ENCODE measurements at regions not wholly inside any gene's neighbourhood (a gene's known extent, or its start where the extent isn't known, plus 50 kb on each side); places are given as distances from the start of the nearest gene placed in this dataset.
"Not testable (repeated sequence)": the region's sequence is repeated elsewhere in the genome, so short reads cannot be mapped to it uniquely, and the experiment has no call there.

DNA sequence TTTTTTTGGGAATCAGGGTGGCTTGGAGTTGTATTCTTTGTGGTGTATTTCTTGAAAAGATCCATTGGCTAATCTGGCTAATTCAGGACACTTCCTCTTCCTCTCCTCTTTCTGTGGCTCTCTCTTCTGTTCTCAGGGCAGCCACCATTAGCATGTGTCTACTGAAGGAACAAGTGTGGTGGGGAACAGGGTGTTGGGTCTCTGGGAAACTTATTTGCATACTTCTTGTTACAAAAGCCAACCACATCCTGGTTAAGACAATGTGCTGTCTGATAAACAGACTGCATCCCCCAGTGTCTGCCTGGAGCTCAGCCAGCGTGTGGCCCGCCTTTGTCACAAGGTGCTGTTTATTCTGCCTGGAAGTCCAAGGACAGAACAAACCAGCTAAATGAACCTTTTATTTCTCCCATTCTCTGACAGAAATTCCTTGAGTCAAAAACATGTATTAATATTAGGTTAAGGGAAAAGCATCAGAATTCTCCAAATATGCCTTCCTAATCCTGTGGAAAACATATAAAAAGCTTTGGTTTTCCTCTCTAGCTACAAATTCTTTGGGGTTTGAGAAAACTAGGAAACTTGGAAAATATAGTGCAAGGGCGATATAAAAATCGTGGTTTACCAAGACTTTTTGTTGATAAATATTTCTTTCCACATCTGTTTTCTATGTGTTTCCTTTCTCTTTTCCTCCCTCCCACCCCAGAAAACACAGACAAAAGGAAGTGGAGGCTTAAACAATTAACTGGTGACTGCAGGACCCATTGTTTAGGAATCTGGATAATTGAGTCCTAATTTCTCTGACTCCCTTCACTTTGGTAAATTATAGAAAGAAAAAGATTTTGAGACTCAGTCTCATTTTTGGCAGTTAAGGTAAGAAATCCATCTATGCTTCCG is 203.6 kb downstream of the SPRY1 start:
- no peak for DNase-seq (ENCODE audit: low read depth)
- ChIA-PET CTCF (no interaction called here), POLR2A (no interaction called here)
- no peaks in the 10 kb centered on the region for H3K27me3 ChIP-seq (ENCODE audit: control insufficient read depth, insufficient read depth, low read length)
- no peaks in the 10 kb centered on the region for H3K36me3 ChIP-seq (ENCODE audit: control insufficient read depth, insufficient read depth, low read length)
- H3K4me3 ChIP-seq (ENCODE audit: low read depth, low read length) = no peak overlapping the region
- TF ChIP-seq, protein P1, sequence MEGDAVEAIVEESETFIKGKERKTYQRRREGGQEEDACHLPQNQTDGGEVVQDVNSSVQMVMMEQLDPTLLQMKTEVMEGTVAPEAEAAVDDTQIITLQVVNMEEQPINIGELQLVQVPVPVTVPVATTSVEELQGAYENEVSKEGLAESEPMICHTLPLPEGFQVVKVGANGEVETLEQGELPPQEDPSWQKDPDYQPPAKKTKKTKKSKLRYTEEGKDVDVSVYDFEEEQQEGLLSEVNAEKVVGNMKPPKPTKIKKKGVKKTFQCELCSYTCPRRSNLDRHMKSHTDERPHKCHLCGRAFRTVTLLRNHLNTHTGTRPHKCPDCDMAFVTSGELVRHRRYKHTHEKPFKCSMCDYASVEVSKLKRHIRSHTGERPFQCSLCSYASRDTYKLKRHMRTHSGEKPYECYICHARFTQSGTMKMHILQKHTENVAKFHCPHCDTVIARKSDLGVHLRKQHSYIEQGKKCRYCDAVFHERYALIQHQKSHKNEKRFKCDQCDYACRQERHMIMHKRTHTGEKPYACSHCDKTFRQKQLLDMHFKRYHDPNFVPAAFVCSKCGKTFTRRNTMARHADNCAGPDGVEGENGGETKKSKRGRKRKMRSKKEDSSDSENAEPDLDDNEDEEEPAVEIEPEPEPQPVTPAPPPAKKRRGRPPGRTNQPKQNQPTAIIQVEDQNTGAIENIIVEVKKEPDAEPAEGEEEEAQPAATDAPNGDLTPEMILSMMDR (IDR thresholded peaks at IDR 0.05; ENCODE audit: insufficient read depth, low read depth, low read length) = no peak

DNA sequence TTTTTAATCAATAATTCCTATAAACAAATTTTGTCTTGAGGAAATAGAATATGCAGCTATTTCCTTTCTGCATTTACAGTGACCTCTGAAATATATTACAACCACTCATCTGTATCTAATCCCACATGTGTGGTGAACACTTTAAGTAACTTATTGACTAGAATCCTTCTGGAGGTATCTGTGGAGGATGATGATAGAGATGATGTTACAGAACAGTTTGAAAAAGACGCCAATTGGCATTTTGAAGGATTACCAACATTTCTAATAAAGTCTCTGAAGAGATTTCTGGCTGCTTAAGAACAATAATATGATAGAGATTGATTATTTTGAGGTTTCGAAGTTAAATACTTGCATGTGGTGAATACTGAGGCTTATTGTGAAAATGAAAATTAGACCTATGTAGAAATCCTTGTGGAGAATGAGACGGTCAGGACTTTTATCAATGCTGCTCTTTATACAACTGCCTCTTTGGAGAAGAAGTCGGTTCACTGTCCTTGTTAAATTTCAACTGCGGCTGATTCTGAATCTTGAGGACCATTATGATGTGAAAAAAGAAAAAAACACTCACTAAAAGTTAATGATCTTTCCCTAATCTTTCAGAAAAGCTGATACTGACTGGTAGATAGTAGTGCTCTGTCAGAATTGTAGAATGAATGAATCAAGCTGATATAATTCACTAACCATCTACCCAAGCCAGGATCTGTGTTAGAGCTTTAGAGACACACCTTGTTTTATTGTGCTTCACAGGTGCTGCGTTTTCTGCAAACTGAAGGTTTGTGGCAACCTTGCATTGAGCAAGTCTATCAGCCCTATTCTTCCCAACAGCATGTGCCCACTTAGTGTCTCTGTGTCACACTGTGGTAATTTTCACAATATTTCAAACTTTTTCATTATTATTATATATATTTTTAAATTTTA is 204.7 kb downstream of the SPRY1 start:
- Histone ChIP-seq H3K27me3 (ENCODE audit: control insufficient read depth, insufficient read depth, low read length) (no peaks in the 10 kb centered on the region), H3K36me3 (ENCODE audit: control insufficient read depth, insufficient read depth, low read length) (no peaks in the 10 kb centered on the region), H3K4me3 (ENCODE audit: low read depth, low read length) (no peak overlapping the region)
- ChIA-PET POLR2A (no interaction called here), CTCF (no interaction called here)
- TF ChIP-seq, protein P1 (IDR thresholded peaks at IDR 0.05; ENCODE audit: insufficient read depth, low read depth, low read length) = no peak
- no peak for DNase-seq (ENCODE audit: low read depth)

DNA sequence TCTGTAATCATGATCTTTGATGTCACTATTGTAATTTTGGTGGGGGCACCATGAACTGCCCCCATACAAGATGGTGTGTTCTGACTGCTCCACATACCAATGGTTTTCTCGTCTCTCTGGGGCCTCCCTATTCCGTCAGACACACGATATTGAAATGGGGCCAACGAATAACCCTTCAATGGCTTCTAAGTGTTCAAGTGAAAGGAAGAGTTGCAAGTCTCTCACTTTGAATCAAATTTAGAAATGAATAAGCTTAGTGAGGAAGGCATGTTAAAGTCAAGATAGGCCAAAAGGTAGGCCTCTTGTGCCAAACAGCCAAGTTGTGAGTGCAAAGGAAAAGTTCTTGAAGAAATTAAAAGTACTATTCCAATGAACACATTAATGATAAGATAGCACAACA is 205.4 kb downstream of the SPRY1 start:
- H3K36me3 ChIP-seq (ENCODE audit: control insufficient read depth, insufficient read depth, low read length) = no peaks in the 10 kb centered on the region
- no peak overlapping the region for H3K4me3 ChIP-seq (ENCODE audit: low read depth, low read length)
- ChIA-PET POLR2A (no interaction called here), CTCF (interaction anchor here (0.8 to 1.0 kb wide), 2 partner anchors 11 to 37 kb away, joined by 3 to 5 read pairs; no protein-coding TSS in a partner anchor)
- TF ChIP-seq, protein P1 (IDR thresholded peaks at IDR 0.05; ENCODE audit: insufficient read depth, low read depth, low read length) = no peak
- DNase-seq (ENCODE audit: low read depth) = no peak
- no peaks in the 10 kb centered on the region for H3K27me3 ChIP-seq (ENCODE audit: control insufficient read depth, insufficient read depth, low read length)

DNA sequence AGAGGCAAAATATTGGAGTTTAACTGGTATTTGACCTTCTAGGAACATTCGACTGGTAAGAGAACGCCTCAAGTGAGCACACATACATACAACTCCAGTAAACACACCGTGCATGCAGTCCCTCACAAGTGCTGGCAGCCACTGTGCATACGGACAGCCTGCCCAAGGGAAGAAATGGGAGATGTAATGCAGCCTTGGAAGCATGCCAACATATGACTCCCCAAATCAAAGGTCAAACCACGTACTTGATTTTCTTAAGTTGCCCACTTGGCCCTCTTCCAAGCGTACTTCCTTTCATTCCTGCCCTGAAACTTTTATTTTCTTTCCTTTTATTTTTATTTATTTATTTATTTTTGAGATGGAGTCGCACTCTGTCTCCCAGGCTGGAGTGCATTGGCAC is 206.6 kb downstream of the SPRY1 start:
- Histone ChIP-seq H3K27me3 (ENCODE audit: control insufficient read depth, insufficient read depth, low read length) (no peaks in the 10 kb centered on the region), H3K4me3 (ENCODE audit: low read depth, low read length) (no peak overlapping the region), H3K36me3 (ENCODE audit: control insufficient read depth, insufficient read depth, low read length) (no peaks in the 10 kb centered on the region)
- POLR2A ChIA-PET = no interaction called here
- DNase-seq (ENCODE audit: low read depth) = no peak
- CTCF ChIA-PET = no interaction called here
- TF ChIP-seq, protein P1 (IDR thresholded peaks at IDR 0.05; ENCODE audit: insufficient read depth, low read depth, low read length) = no peak

DNA sequence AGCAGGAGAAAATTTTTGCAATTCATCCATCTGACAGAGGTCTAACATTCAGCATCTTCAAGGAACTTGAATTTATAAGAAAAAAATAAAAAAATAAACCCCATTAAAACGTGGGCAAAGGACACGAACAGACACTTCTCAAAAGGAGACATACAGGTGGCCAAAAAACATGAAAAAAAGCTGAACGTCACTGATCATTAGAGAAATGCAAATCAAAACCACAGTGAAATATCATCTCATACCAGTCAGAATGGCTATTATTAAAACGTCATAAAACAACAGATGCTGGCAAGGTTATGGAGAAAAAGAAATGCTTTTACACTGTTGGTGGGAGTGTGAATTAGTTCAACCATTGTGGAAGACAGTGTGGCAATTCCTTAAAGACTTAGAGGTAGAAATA is 209.2 kb downstream of the SPRY1 start:
- DNase-seq (ENCODE audit: low read depth); H3K36me3 ChIP-seq (ENCODE audit: control insufficient read depth, insufficient read depth, low read length); CTCF ChIA-PET; H3K27me3 ChIP-seq (ENCODE audit: control insufficient read depth, insufficient read depth, low read length); H3K4me3 ChIP-seq (ENCODE audit: low read depth, low read length); POLR2A ChIA-PET: not testable (repeated sequence)
